ENCODE measurements at regions not wholly inside any gene's neighbourhood (a gene's known extent, or its start where the extent isn't known, plus 50 kb on each side); places are given as distances from the start of the nearest gene placed in this dataset.

DNA sequence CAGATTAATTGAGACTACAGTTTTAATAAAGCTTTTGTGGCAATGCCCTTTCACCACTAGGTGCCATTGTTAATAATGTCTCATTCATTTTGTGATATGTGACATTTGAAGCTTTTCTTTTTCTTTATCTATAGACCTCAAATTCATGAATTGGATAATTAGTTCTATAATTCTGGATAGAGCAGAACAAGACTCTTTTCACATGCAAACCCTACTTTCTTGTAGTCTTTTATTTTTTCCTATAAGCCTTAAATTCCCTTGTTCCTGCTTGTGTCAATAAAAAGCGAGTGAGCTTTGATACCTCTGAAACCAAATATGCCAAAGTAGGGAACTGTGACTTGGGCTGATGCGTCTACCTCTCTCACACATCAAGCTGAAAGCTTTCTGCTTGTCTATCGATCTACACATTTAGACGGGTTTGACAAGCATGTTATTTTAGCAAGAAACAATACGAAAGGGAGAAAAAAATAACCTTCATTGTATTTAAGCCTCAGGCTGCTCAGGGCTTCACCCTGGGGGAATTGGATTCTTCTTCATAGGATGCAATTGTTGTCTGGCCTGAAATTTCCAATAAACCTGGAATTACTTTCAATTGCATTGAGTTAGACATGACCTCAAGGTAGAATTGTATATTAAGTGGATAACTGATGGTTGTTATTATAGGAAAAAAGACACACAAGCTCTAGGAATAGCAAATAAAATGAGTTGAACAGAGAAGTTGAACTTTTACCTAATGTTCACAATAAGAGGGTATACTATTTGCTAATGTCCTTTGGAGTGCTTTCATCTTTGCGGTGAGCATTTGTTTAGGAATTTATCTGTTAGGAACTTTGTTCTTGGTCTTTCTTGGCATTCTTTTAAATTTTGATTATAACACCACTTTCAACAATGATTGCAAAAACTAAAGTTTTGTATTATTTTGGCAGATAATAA, 1150.2 kb upstream of the PCDH9 start:
- no peak for DNase-seq

DNA sequence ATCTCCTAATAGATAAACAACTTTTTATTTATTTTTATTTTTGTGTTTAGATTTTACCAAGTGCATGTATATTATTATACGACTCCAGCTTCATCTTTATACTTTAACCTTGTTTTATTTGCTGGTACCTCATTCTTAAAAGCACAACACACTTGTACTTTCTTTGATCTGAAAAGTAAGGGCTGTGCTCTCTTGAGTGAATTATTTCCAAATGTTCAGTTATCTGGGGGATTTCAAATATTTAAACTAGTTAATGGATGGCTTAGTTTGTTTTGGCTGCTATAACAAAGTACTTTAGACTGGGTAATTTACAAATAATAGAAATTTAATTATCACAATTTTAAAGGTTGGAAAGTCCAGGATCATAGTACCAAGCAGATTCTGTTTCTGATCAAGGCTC, 1148.2 kb upstream of the PCDH9 start:
- DNase-seq: no peak

- DNase-seq: no peak
Observed at GRCh38 chr13:68375004-68375403, 1144.9 kb upstream of the PCDH9 start.

DNA sequence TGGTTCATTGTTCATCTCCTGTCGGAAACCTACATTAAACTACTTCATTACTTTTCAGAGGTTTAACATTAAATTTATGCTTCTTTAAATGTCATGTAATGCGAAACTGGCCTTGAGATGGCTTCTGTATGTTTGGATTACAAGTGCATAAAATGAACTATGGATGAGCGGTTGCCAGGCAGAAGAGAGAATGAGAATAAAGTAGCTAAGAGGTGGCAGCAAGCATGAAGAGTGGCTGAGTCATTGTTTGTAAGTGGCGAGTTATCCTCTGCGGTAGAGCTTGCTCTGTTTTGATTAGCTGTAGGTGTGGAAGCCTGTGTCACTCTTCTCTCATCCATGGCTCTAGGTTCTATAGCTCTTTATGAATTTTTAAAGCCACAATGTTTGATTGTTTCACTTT, 1139.6 kb upstream of the PCDH9 start:
- no peak for DNase-seq

- DNase-seq: no peak
Observed at GRCh38 chr13:68368922-68369321, 1138.8 kb upstream of the PCDH9 start.

DNA sequence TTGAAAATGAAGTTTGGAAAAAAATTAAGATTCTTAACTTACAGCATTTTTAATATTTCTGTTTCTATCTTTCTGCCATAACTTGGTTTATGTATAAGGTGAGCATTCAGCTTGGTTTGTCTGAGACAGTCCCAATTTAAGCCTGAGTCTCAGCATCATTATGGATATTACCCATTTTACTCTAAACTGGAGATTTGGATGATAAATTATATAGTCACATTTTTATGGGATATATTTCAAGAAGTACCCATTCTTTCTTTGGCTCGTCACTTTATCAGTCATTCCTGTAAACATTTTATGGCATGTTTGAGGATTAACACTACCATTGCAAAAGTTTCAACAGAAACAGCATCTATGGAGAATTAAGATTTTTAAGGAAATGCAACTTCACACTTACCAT, 1129.0 kb upstream of the PCDH9 start:
- no peak for DNase-seq

- DNase-seq: no peak
Observed at GRCh38 chr13:68358294-68358705, 1128.2 kb upstream of the PCDH9 start.

DNA sequence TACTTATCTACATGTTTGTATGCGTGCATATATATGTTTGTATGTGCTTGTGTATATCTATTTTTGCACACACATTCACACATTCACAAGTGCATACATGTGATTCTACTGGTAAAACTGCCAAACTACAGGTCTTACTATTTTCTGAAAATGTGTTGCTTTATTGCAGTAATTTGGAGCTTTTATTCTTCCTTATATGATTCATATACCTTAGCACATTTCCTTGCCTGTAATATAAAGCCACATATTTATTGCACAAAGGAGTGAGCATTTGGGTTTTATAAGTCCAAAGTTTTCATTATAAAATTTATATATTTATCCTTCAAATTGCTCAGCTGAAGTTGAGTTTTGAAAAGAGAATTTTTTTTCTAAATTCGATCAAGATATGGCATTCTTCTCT, 1120.4 kb upstream of the PCDH9 start:
- DNase-seq: no peak

DNA sequence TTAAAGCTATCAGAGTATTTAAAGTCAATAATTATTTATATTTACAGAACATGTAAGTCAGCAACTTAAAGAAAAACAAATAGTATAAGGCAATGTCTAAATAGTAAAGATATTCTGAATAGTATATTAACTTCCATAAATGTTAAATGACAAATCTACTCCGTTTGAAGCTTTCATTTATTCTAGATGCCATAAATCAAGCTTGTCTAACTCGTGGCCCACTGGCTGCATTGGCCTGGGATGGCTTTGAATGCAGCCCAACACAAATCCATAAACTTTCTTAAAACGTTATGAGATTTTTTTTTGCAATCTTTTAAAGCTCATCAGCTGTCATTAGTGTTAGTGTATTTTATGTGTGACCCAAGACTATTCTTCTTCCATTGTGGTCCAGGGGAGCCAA, 1117.1 kb upstream of the PCDH9 start:
- DNase-seq: no peak

GRCh38 chr13:68345963-68346531, 1115.9 kb upstream of the PCDH9 start:
- no peak for DNase-seq

DNA sequence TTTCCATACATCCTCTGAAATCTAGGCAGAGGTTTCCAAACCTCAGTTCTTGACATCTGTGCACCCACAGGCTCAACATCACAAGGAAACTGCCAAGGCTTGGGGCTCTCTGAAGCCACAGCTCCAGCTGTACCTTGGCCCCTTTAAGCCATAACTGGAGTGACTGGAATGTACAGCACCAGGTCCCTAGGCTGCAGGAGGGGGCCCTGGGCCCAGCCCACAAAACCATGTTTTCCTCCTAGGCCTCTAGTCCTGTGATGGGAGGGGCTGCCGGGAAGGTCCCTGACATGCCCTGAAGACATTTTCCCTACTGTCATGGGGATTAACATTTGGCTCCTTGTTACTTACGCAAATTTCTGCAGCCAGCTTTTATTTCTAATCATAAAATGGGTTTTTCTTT, 1093.0 kb upstream of the PCDH9 start:
- DNase-seq: no peak

DNA sequence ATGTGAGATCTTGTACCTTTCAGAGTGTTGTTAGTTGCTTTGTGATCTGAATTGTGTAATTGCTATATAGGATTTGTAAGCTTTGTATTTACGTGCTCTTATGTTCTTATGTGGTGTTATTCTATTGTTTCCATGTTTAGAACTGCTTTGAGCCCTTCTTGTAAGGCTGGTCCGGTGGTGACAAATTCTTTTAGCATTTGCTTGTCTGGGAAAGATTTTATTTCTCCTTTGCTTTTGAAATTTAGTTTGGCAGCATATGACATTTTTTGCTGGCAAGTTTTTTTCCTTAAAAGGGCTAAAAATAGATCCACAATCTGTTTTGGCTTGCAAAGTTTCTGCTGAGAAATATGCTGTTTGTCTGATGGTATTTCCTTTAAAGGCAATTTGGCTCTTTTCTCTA, 1089.2 kb upstream of the PCDH9 start:
- no peak for DNase-seq

GRCh38 chr13:68304286-68304893, 1074.3 kb upstream of the PCDH9 start:
- DNase-seq: no peak

GRCh38 chr13:68293631-68294030, 1063.5 kb upstream of the PCDH9 start:
- DNase-seq: no peak

- no peak for DNase-seq
Observed at GRCh38 chr13:68292601-68293000, 1062.5 kb upstream of the PCDH9 start.

GRCh38 chr13:68291595-68291994, 1061.5 kb upstream of the PCDH9 start:
- DNase-seq: no peak

DNA sequence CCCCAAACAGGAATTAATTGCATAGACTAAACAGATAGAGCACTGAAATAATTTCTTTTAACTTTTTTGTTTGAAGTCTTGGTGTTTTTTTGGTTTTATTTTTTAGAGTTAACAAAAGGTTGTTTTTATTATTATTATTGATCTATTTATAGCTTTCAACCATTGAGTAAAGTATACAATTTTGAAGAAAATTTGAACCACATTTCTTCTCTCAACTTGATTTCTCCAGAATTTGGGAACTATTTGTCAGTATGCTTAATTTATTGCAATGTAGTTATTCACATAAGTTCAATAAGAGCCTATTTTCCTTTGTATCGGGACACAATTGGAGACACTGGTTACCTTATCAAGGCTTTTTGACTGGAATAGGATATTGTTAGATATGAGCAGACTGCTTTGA, 1045.6 kb upstream of the PCDH9 start:
- DNase-seq: no peak

GRCh38 chr13:68272652-68273051, 1042.5 kb upstream of the PCDH9 start:
- DNase-seq: no peak

DNA sequence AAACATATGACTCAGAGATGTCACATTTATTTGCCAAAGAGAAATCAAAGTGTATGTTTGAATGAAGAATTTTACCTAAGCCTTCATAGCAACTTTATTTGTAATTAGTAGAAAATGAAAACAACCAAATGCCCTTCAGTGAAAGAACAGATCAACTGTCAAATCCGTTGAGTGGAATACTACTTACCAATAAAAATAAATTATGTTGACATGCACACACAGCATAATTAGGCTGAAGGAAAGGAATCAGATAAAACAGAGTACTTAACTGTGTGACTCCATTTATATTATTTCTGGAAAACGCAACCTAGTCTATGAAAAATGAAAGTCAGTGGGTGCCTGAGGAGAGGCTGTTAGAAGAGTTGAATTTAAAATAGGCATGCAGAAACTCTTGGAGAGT, 1034.6 kb upstream of the PCDH9 start:
- DNase-seq: no peak

- DNase-seq: no peak
Observed at GRCh38 chr13:68261105-68261504, 1031.0 kb upstream of the PCDH9 start.

DNA sequence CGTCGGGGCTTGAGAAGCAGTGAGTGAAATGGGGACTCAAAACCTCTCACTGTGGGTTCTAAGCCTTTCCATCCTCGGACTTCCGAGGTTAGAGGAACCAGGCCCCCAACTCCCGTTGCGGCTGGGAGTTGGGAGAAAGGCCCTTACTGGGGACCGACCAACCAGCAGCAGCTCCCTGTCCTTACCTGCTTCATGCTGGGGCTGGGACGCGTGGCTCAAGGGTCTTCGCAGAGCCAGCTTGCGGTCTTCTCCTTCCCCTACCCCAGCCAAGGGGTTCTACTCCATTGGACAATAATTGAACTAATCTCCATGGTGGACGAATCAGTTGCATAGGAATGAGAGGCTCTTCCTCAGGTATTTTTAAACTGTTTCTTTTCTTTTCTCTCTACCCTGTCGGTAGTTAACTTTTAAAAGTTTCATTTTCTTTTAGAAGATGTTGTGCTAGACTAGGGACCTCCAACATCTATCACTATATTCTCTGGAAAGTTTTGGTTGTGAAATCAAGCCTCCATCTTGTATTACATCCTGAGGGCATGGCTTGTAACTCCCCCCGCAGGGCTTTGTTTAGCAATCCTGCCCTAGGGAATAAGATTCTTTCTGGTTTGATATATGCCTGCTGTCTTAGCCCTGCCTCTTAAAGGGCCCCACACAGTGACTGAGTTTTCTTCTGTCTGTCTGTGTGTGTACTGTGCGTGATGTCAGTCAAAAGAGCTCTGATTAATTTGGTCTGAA, 1027.1 kb upstream of the PCDH9 start:
- DNase-seq: no peak

DNA sequence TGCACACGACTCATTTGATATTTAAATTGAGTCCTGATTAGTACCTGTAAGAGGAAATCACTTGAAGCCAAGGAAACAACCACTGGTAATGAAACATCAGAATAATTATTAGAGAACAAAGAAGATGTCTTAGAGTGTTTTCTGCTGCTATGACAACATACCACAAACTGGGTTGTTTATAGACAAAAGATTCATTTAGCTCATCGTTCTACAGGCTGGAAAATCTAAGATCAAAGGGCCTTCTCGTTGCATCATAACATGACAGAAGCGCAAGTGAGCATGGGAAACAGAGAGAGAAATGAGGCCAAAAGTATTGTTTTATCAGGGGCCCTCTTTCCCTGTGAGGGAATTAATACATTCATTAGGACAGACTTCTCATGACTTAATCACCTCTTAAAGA, 1024.0 kb upstream of the PCDH9 start:
- no peak for DNase-seq

DNA sequence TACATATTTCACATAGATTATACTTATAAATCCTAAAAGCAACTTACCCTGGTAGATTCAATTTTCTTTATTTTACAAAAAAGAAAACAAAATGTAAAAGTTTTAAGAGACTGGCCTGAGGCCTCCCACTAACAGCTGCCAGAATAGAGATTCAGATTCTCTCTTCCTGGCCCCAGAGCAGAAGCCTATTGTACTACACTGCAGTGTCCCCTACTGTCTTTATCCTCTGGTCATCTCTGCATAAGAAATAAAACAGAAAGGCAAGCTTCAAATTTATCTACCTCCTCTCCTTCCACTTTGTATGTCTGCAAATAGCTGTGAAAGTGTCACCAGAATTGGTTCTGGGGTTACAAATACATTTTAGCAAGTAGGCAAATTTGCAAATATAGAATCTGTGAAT, 1004.1 kb upstream of the PCDH9 start:
- no peak for DNase-seq

Measured in NCI-H446 treated with DMSO at 0.1 percent for 48 hours (cell line).